Astrocyte (in vitro differentiated cells and primary cell): ENCODE measurements at regions not wholly inside any gene's neighbourhood (a gene's known extent, or its start where the extent isn't known, plus 50 kb on each side); places are given as distances from the start of the nearest gene placed in this dataset.

Experiments used
- CTCF ChIP-seq: IDR thresholded peaks from 2 replicates; pipeline ENCODE4 v1.5.1; 2011; ENCODE audit warnings: low read depth, mild to moderate bottlenecking, inconsistent platforms, low read length, moderate library complexity; ENCODE audit not compliant: insufficient read depth
- EZH2 ChIP-seq: IDR thresholded peaks from 2 replicates; pipeline ENCODE4 v1.6.1; 2012; ENCODE audit warnings: mild to moderate bottlenecking, low read length, inconsistent platforms; ENCODE audit not compliant: insufficient read depth

- TF ChIP-seq CTCF (no peak), EZH2 (no peak)
Observed at GRCh38 chr5:12477554-12477953, 573.3 kb upstream of the CTNND2 start.
